Hepatic stellate cell (primary cell): ENCODE measurements at regions not wholly inside any gene's neighbourhood (a gene's known extent, or its start where the extent isn't known, plus 50 kb on each side); places are given as distances from the start of the nearest gene placed in this dataset.
"Not testable (repeated sequence)": the region's sequence is repeated elsewhere in the genome, so short reads cannot be mapped to it uniquely, and the experiment has no call there.

Experiments
- DNase-seq: peaks from one replicate; pipeline ENCODE4 v3.0.0; 2011; ENCODE audit warnings: low spot score

GRCh38 chr13:104567114-104567513, 1500.9 kb upstream of the SLC10A2 start:
- no peak for DNase-seq

- no peak for DNase-seq
Measured at GRCh38 chr13:104565888-104566287, 1499.7 kb upstream of the SLC10A2 start.

GRCh38 chr13:104553896-104554295, 1487.7 kb upstream of the SLC10A2 start:
- DNase-seq: no peak

GRCh38 chr13:104553186-104553585, 1487.0 kb upstream of the SLC10A2 start:
- no peak for DNase-seq

- no peak for DNase-seq
Measured at GRCh38 chr13:104534847-104535246, 1468.6 kb upstream of the SLC10A2 start.

GRCh38 chr13:104532132-104532531, 1465.9 kb upstream of the SLC10A2 start:
- no peak for DNase-seq

- no peak for DNase-seq
Measured at GRCh38 chr13:104530741-104531140, 1464.5 kb upstream of the SLC10A2 start.

- DNase-seq: no peak
Measured at GRCh38 chr13:104526561-104526960, 1460.3 kb upstream of the SLC10A2 start.

GRCh38 chr13:104525467-104525866, 1459.2 kb upstream of the SLC10A2 start:
- no peak for DNase-seq

- DNase-seq: no peak
Measured at GRCh38 chr13:104522235-104523072, 1456.2 kb upstream of the SLC10A2 start.

- no peak for DNase-seq
Measured at GRCh38 chr13:104510422-104510821, 1444.2 kb upstream of the SLC10A2 start.

- not testable (repeated sequence) for DNase-seq
Measured at GRCh38 chr13:104493502-104493901, 1427.3 kb upstream of the SLC10A2 start.

- no peak for DNase-seq
Measured at GRCh38 chr13:104491916-104492315, 1425.7 kb upstream of the SLC10A2 start.

GRCh38 chr13:104487006-104487405, 1420.8 kb upstream of the SLC10A2 start:
- DNase-seq: no peak

- no peak for DNase-seq
Measured at GRCh38 chr13:104485571-104485970, 1419.4 kb upstream of the SLC10A2 start.

- no peak for DNase-seq
Measured at GRCh38 chr13:104483631-104484030, 1417.4 kb upstream of the SLC10A2 start.

- no peak for DNase-seq
Measured at GRCh38 chr13:104477261-104477660, 1411.0 kb upstream of the SLC10A2 start.

GRCh38 chr13:104473936-104474335, 1407.7 kb upstream of the SLC10A2 start:
- no peak for DNase-seq

- DNase-seq: no peak
Measured at GRCh38 chr13:104466016-104466415, 1399.8 kb upstream of the SLC10A2 start.

- no peak for DNase-seq
Measured at GRCh38 chr13:104461049-104461448, 1394.8 kb upstream of the SLC10A2 start.

- no peak for DNase-seq
Measured at GRCh38 chr13:104460554-104460953, 1394.3 kb upstream of the SLC10A2 start.

GRCh38 chr13:104450006-104450405, 1383.8 kb upstream of the SLC10A2 start:
- DNase-seq: no peak

GRCh38 chr13:104447348-104447747, 1381.1 kb upstream of the SLC10A2 start:
- no peak for DNase-seq

- DNase-seq: no peak
Measured at GRCh38 chr13:104442536-104442935, 1376.3 kb upstream of the SLC10A2 start.
